GM23338 (cell line): ENCODE measurements at regions not wholly inside any gene's neighbourhood (a gene's known extent, or its start where the extent isn't known, plus 50 kb on each side); places are given as distances from the start of the nearest gene placed in this dataset.

Source experiments
- ATAC-seq: fragments of 200-7000 bp; cut with Tn5 transposase; 3 replicates; pipeline ENCODE4 v1.9.1; 2020
- DNase-seq: peaks from one replicate; pipeline ENCODE4 v3.0.0-alpha.2; 2015; ENCODE audit warnings: low spot score
- H2AFZ ChIP-seq: fragments of 200-600 bp; sonication (generic); 2 replicates; pipeline ENCODE4 v1.8.0; 2016; ENCODE audit warnings: antibody characterized with exemption, mild to moderate bottlenecking, moderate library complexity
- H3F3A ChIP-seq: fragments of 200-600 bp; sonication (generic); replicated peaks from 2 replicates; pipeline ENCODE4 v1.8.0; 2017; ENCODE audit warnings: antibody characterized with exemption, mixed run types, low read depth
- H3K27ac ChIP-seq: fragments of 200-600 bp; sonication (generic); 2 replicates; pipeline ENCODE4 v1.6.1; 2016; ENCODE audit warnings: low read depth
- H3K27me3 ChIP-seq: fragments of 200-600 bp; sonication (generic); 2 replicates; pipeline ENCODE4 v1.8.0; 2016; ENCODE audit warnings: mild to moderate bottlenecking, mixed run types, moderate library complexity; ENCODE audit not compliant: insufficient read depth
- H3K36me3 ChIP-seq: fragments of 200-600 bp; sonication (generic); 2 replicates; pipeline ENCODE4 v1.8.0; 2016; ENCODE audit warnings: mild to moderate bottlenecking; ENCODE audit not compliant: insufficient read depth
- H3K4me1 ChIP-seq: fragments of 200-600 bp; sonication (generic); 2 replicates; pipeline ENCODE4 v1.8.0; 2016; ENCODE audit warnings: mild to moderate bottlenecking, moderate library complexity; ENCODE audit not compliant: insufficient read depth
- H3K4me2 ChIP-seq: fragments of 200-600 bp; sonication (generic); 2 replicates; pipeline ENCODE4 v1.7.1; 2017; ENCODE audit warnings: mixed run types
- H3K4me3 ChIP-seq: fragments of 200-600 bp; sonication (generic); 2 replicates; pipeline ENCODE4 v1.6.1; 2016; ENCODE audit warnings: mixed run types
- H3K79me2 ChIP-seq: fragments of 200-600 bp; sonication (generic); replicated peaks from 2 replicates; pipeline ENCODE4 v1.8.0; 2017; ENCODE audit warnings: mild to moderate bottlenecking; ENCODE audit not compliant: insufficient read depth
- H3K9me2 ChIP-seq: fragments of 200-600 bp; sonication (generic); 2 replicates; pipeline ENCODE4 v1.8.0; 2017; ENCODE audit not compliant: insufficient read depth
- H4K20me1 ChIP-seq: fragments of 200-600 bp; sonication (generic); replicated peaks from 2 replicates; pipeline ENCODE4 v1.8.0; 2017; ENCODE audit warnings: mild to moderate bottlenecking; ENCODE audit not compliant: insufficient read depth
- H3K27ac Mint-ChIP-seq: 2 replicates; pipeline ENCODE4 v1.8.0; 2020; ENCODE audit warnings: inconsistent platforms, mild to moderate bottlenecking, moderate library complexity, mixed read lengths
- H3K27me3 Mint-ChIP-seq: 3 replicates; pipeline ENCODE4 v1.8.0; 2022; ENCODE audit warnings: low read depth, mild to moderate bottlenecking, moderate library complexity, mixed read lengths, inconsistent platforms; ENCODE audit not compliant: insufficient read depth, poor library complexity
- H3K36me3 Mint-ChIP-seq: 3 replicates; pipeline ENCODE4 v1.8.0; 2021; ENCODE audit warnings: low read depth, mild to moderate bottlenecking, inconsistent platforms, moderate library complexity, mixed read lengths
- H3K4me1 Mint-ChIP-seq: 3 replicates; pipeline ENCODE4 v1.8.0; 2020; ENCODE audit warnings: mild to moderate bottlenecking, inconsistent platforms, mixed read lengths
- H3K4me3 Mint-ChIP-seq: 3 replicates; pipeline ENCODE4 v1.8.0; 2021; ENCODE audit warnings: moderate library complexity, mild to moderate bottlenecking, inconsistent platforms, mixed read lengths
- H3K9me3 Mint-ChIP-seq: 3 replicates; pipeline ENCODE4 v1.8.0; 2020; ENCODE audit warnings: moderate library complexity, mild to moderate bottlenecking, inconsistent platforms, mixed read lengths
- CREB1 ChIP-seq: fragments of 250-450 bp; sonication (Bioruptor Pico); IDR thresholded peaks from 2 replicates; pipeline ENCODE4 v1.5.0; 2020; ENCODE audit warnings: low read depth, mild to moderate bottlenecking, moderate library complexity
- ETS1 ChIP-seq: IDR thresholded peaks from 2 replicates; pipeline ENCODE4 v1.6.1; 2016; ENCODE audit warnings: antibody characterized with exemption
- EZH2 ChIP-seq: fragments of 200-600 bp; sonication (generic); IDR thresholded peaks from one replicate; pipeline ENCODE4 v1.8.0; 2017; ENCODE audit warnings: antibody characterized with exemption, mild to moderate bottlenecking, low read depth; ENCODE audit not compliant: unreplicated experiment
- EZH2phosphoT487 ChIP-seq: fragments of 200-600 bp; sonication (generic); IDR thresholded peaks from one replicate; pipeline ENCODE4 v1.8.1; 2018; ENCODE audit warnings: antibody characterized with exemption; ENCODE audit not compliant: unreplicated experiment
- NANOG ChIP-seq: IDR thresholded peaks from 2 replicates; pipeline ENCODE4 v1.6.1; 2016; ENCODE audit warnings: antibody characterized with exemption, borderline replicate concordance
- REST ChIP-seq: IDR thresholded peaks from one replicate; pipeline ENCODE4 v1.6.1; 2018; ENCODE audit warnings: antibody characterized with exemption; ENCODE audit not compliant: unreplicated experiment
- STAT1 ChIP-seq: IDR thresholded peaks from one replicate; pipeline ENCODE4 v1.6.1; 2016; ENCODE audit warnings: antibody characterized with exemption; ENCODE audit not compliant: unreplicated experiment

DNA sequence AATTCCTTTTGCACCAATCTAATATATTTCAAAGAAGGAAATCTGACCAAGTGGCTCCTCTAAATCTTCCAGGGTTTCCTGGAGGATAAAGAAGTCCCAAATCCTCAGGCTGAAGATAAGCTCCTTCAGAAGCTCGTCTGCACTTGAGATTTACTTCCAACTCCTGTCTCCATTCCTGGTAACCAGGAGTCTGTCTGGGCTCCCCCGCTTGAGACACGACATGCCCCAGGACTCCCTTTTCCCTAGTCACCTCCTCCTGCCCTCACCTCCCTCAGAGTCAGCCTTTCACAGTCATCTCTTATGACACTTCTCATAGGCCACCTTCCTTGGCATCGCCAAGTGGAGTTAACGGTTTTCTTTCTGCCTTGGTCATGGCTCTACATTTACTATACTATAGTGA, 103.4 kb upstream of the NEDD9 start (continued):
- no peak for TF ChIP-seq ETS1
- TF ChIP-seq NANOG: no peak
- no peak for TF ChIP-seq STAT1
- no peak for TF ChIP-seq REST
- TF ChIP-seq CREB1 (CRISPR knock-in tag): no peak
- no peak for TF ChIP-seq EZH2phosphoT487

- DNase-seq (peak; percentile 12), ATAC-seq (peak; percentile 72; the same call in 2 of the 3 replicates)
- no peaks in the 10 kb centered on the region for H3K27me3 ChIP-seq
- TF ChIP-seq CREB1 (CRISPR knock-in tag): no peak
- H3K9me2 ChIP-seq: peaks cover 4% of the 10 kb centered on the region; the same call in 1 of the 2 replicates
- peak overlapping the region; percentile 39; the same call in 1 of the 2 replicates for H2AFZ ChIP-seq
- no peaks in the 10 kb centered on the region for H3K79me2 ChIP-seq
- H3K4me3 Mint-ChIP-seq: no peak overlapping the region
- no peak overlapping the region for H3K27ac ChIP-seq
- H3K4me1 ChIP-seq: no peaks in the 10 kb centered on the region
- H3K4me3 ChIP-seq: no peak overlapping the region
- H3K36me3 Mint-ChIP-seq: no peaks in the 10 kb centered on the region
- no peaks in the 10 kb centered on the region for H3K36me3 ChIP-seq
- peaks cover 4% of the 10 kb centered on the region for H3K27me3 Mint-ChIP-seq
- no peaks in the 10 kb centered on the region for H3K9me3 Mint-ChIP-seq
- peaks cover 8% of the 10 kb centered on the region; the same call in 1 of the 3 replicates for H3K4me1 Mint-ChIP-seq
- H4K20me1 ChIP-seq: no peaks in the 10 kb centered on the region
- H3K27ac Mint-ChIP-seq: no peak overlapping the region
- H3F3A ChIP-seq: no peaks in the 10 kb centered on the region
- no peak overlapping the region for H3K4me2 ChIP-seq
Measured at GRCh38 chr6:11333132-11333849, 100.8 kb upstream of the NEDD9 start.

DNA sequence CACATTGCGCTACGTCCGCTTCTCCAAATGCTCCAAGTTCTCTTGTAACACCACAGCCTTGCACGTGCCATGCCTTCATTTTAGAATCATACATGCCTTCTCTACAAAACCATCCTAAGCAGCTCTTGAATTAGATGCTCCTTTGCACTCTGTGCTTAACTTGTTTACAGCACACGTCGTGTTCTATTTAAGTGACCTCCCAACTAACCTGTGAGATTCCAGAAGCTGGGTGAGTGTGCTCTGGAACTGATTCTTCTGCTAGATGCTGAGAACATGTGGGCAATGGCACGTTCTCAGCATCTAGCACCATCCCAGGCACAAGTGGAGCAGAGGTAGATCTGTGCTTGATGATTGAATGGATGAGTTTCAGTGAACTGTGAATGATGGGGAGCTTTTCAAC, 100.0 kb upstream of the NEDD9 start:
- Histone ChIP-seq H4K20me1 (no peaks in the 10 kb centered on the region), H3K27ac (no peak overlapping the region), H3K9me2 (peaks cover 4% of the 10 kb centered on the region; the same call in 1 of the 2 replicates), H3F3A (no peaks in the 10 kb centered on the region), H3K4me2 (no peak overlapping the region), H3K4me1 (no peaks in the 10 kb centered on the region), H3K79me2 (no peaks in the 10 kb centered on the region), H3K27me3 (no peaks in the 10 kb centered on the region), H3K36me3 (no peaks in the 10 kb centered on the region), H3K4me3 (no peak overlapping the region), H2AFZ (no peak overlapping the region)
- ATAC-seq: no peak
- no peak for DNase-seq
- Mint-ChIP-seq H3K36me3 (no peaks in the 10 kb centered on the region), H3K27me3 (peaks cover 5% of the 10 kb centered on the region), H3K9me3 (no peaks in the 10 kb centered on the region), H3K4me3 (no peak overlapping the region), H3K27ac (no peak overlapping the region), H3K4me1 (peaks cover 8% of the 10 kb centered on the region; the same call in 1 of the 3 replicates)
- TF ChIP-seq REST: no peak
- no peak for TF ChIP-seq ETS1
- no peak for TF ChIP-seq NANOG
- no peak for TF ChIP-seq EZH2
